Neuron (in vitro differentiated cells): ENCODE measurements at regions not wholly inside any gene's neighbourhood (a gene's known extent, or its start where the extent isn't known, plus 50 kb on each side); places are given as distances from the start of the nearest gene placed in this dataset.

Experiments used
- H2AFZ ChIP-seq: one replicate; pipeline ENCODE4 v1.6.1; 2013; ENCODE audit warnings: low read depth, mild to moderate bottlenecking, inconsistent platforms, low read length, moderate library complexity
- H3K27me3 ChIP-seq: one replicate; pipeline ENCODE4 v1.6.1; 2013; ENCODE audit warnings: low read length; ENCODE audit not compliant: insufficient read depth
- H3K36me3 ChIP-seq: one replicate; pipeline ENCODE4 v1.6.1; 2013; ENCODE audit warnings: low read length; ENCODE audit not compliant: insufficient read depth
- H3K4me1 ChIP-seq: one replicate; pipeline ENCODE4 v1.6.1; 2013; ENCODE audit warnings: low read length; ENCODE audit not compliant: insufficient read depth
- H3K4me3 ChIP-seq: 2 replicates; pipeline ENCODE4 v1.5.1; 2013; ENCODE audit warnings: mild to moderate bottlenecking, low read length, moderate library complexity
- H3K9me3 ChIP-seq: one replicate; pipeline ENCODE4 v1.6.1; 2013; ENCODE audit warnings: low read length

- Histone ChIP-seq H2AFZ (no peak overlapping the region), H3K9me3 (no peaks in the 10 kb centered on the region), H3K4me3 (no peak overlapping the region), H3K27me3 (no peaks in the 10 kb centered on the region), H3K4me1 (peaks cover 3% of the 10 kb centered on the region), H3K36me3 (no peaks in the 10 kb centered on the region)
Measured at GRCh38 chr12:28866715-28867503, 282.2 kb upstream of the FAR2 start.

GRCh38 chr12:28868414-28868813 lies 280.7 kb upstream of the FAR2 start:
- Histone ChIP-seq H3K36me3 (no peaks in the 10 kb centered on the region), H3K4me1 (peaks cover 3% of the 10 kb centered on the region), H2AFZ (no peak overlapping the region), H3K9me3 (no peaks in the 10 kb centered on the region), H3K27me3 (no peaks in the 10 kb centered on the region), H3K4me3 (no peak overlapping the region)

- no peaks in the 10 kb centered on the region for H3K9me3 ChIP-seq
- no peak overlapping the region for H2AFZ ChIP-seq
- no peak overlapping the region for H3K4me3 ChIP-seq
Measured at GRCh38 chr12:28869197-28869596, 279.9 kb upstream of the FAR2 start.

GRCh38 chr12:28870839-28871440 lies 278.1 kb upstream of the FAR2 start:
- H3K36me3 ChIP-seq, result no peaks in the 10 kb centered on the region
- H3K4me1 ChIP-seq, result peaks cover 3% of the 10 kb centered on the region
- H3K4me3 ChIP-seq, result no peak overlapping the region
- no peak overlapping the region for H2AFZ ChIP-seq
- peaks cover 1% of the 10 kb centered on the region for H3K9me3 ChIP-seq
- no peaks in the 10 kb centered on the region for H3K27me3 ChIP-seq

More at GRCh38 chr12:28869197-28869596, 279.9 kb upstream of the FAR2 start:
- Histone ChIP-seq H3K36me3 (no peaks in the 10 kb centered on the region), H3K4me1 (peaks cover 3% of the 10 kb centered on the region), H3K27me3 (no peaks in the 10 kb centered on the region)

- Histone ChIP-seq H3K4me1 (no peaks in the 10 kb centered on the region), H2AFZ (no peak overlapping the region), H3K9me3 (peaks cover 1% of the 10 kb centered on the region), H3K36me3 (no peaks in the 10 kb centered on the region), H3K27me3 (no peaks in the 10 kb centered on the region), H3K4me3 (no peak overlapping the region)
Measured at GRCh38 chr12:28872654-28873268, 276.3 kb upstream of the FAR2 start.

- Histone ChIP-seq H2AFZ (no peak overlapping the region), H3K4me1 (no peaks in the 10 kb centered on the region), H3K27me3 (no peaks in the 10 kb centered on the region), H3K9me3 (peaks cover 1% of the 10 kb centered on the region), H3K4me3 (no peak overlapping the region), H3K36me3 (no peaks in the 10 kb centered on the region)
Measured at GRCh38 chr12:28874758-28875157, 274.3 kb upstream of the FAR2 start.

GRCh38 chr12:28876196-28876798 lies 272.8 kb upstream of the FAR2 start:
- H3K27me3 ChIP-seq, result no peaks in the 10 kb centered on the region

GRCh38 chr12:28877854-28878253 lies 271.2 kb upstream of the FAR2 start:
- H3K36me3 ChIP-seq, result no peaks in the 10 kb centered on the region
- H3K9me3 ChIP-seq, result peaks cover 1% of the 10 kb centered on the region
- no peaks in the 10 kb centered on the region for H3K27me3 ChIP-seq
- no peak overlapping the region for H2AFZ ChIP-seq
- no peak overlapping the region for H3K4me3 ChIP-seq
- no peaks in the 10 kb centered on the region for H3K4me1 ChIP-seq

More at GRCh38 chr12:28876196-28876798, 272.8 kb upstream of the FAR2 start:
- Histone ChIP-seq H3K9me3 (peaks cover 1% of the 10 kb centered on the region), H3K4me1 (no peaks in the 10 kb centered on the region), H2AFZ (no peak overlapping the region), H3K36me3 (no peaks in the 10 kb centered on the region), H3K4me3 (no peak overlapping the region)

GRCh38 chr12:28878629-28879028 lies 270.4 kb upstream of the FAR2 start:
- Histone ChIP-seq H3K4me3 (no peak overlapping the region), H2AFZ (no peak overlapping the region), H3K27me3 (no peaks in the 10 kb centered on the region), H3K9me3 (peaks cover 1% of the 10 kb centered on the region), H3K4me1 (no peaks in the 10 kb centered on the region), H3K36me3 (no peaks in the 10 kb centered on the region)

- no peaks in the 10 kb centered on the region for H3K36me3 ChIP-seq
- H3K4me1 ChIP-seq, result no peaks in the 10 kb centered on the region
- H3K4me3 ChIP-seq, result no peak overlapping the region
- no peaks in the 10 kb centered on the region for H3K27me3 ChIP-seq
- no peak overlapping the region for H2AFZ ChIP-seq
- H3K9me3 ChIP-seq, result no peaks in the 10 kb centered on the region
Measured at GRCh38 chr12:28879379-28879778, 269.7 kb upstream of the FAR2 start.

- Histone ChIP-seq H3K4me3 (no peak overlapping the region), H3K9me3 (no peaks in the 10 kb centered on the region), H3K27me3 (no peaks in the 10 kb centered on the region), H3K36me3 (no peaks in the 10 kb centered on the region), H3K4me1 (no peaks in the 10 kb centered on the region), H2AFZ (no peak overlapping the region)
Measured at GRCh38 chr12:28882444-28882843, 266.6 kb upstream of the FAR2 start.

GRCh38 chr12:28883406-28883997 lies 265.6 kb upstream of the FAR2 start:
- Histone ChIP-seq H3K36me3 (no peaks in the 10 kb centered on the region), H3K9me3 (no peaks in the 10 kb centered on the region), H3K27me3 (no peaks in the 10 kb centered on the region), H2AFZ (no peak overlapping the region), H3K4me1 (no peaks in the 10 kb centered on the region), H3K4me3 (no peak overlapping the region)
